CD14-positive monocyte (primary cell): ENCODE measurements at regions not wholly inside any gene's neighbourhood (a gene's known extent, or its start where the extent isn't known, plus 50 kb on each side); places are given as distances from the start of the nearest gene placed in this dataset.

Experiments
- DNase-seq, 3 donors: peaks; one replicate each; pipeline ENCODE4 v3.0.0-alpha.2; 2011 to 2022
- H2AFZ ChIP-seq: 2 replicates; pipeline ENCODE4 v1.6.0; 2012; ENCODE audit warnings: mild to moderate bottlenecking, low read depth, low read length, inconsistent platforms; ENCODE audit not compliant: insufficient read depth, poor library complexity, severe bottlenecking
- H3K27ac ChIP-seq, 2 donors: 1 replicate in 1 of 2; 2 replicates in 1 of 2; pipeline ENCODE4 v1.5.1; 2012 to 2013; ENCODE audit warnings: low read length in 2 of 2, control low read depth in 1 of 2, inconsistent platforms in 1 of 2, low read depth in 1 of 2, mild to moderate bottlenecking in 1 of 2
- H3K27me3 ChIP-seq, 2 donors: one replicate each; pipeline versions ENCODE4 v1.6.0 to v1.6.1; 2011 to 2013; ENCODE audit warnings: low read length in 2 of 2; ENCODE audit not compliant: control insufficient read depth in 2 of 2, insufficient read depth in 2 of 2
- H3K36me3 ChIP-seq, 2 donors: replicated peaks in 1 of 2; 1 replicate in 1 of 2; 2 replicates in 1 of 2; pipeline versions ENCODE4 v1.5.1 to v1.6.1; 2012 to 2013; ENCODE audit warnings: low read length in 2 of 2, control low read depth in 1 of 2, inconsistent platforms in 1 of 2, mild to moderate bottlenecking in 1 of 2; ENCODE audit not compliant: insufficient read depth in 2 of 2, control insufficient read depth in 1 of 2
- H3K4me1 ChIP-seq, 2 donors: 1 replicate in 1 of 2; 2 replicates in 1 of 2; pipeline versions ENCODE4 v1.5.1 to v1.6.1; 2012 to 2013; ENCODE audit warnings: low read length in 2 of 2, control low read depth in 1 of 2, inconsistent platforms in 1 of 2, mild to moderate bottlenecking in 1 of 2, moderate library complexity in 1 of 2; ENCODE audit not compliant: insufficient read depth in 2 of 2, control insufficient read depth in 1 of 2
- H3K4me2 ChIP-seq: replicated peaks from 2 replicates; pipeline ENCODE3; 2012; ENCODE audit warnings: low read length, moderate library complexity, mild to moderate bottlenecking; ENCODE audit not compliant: poor library complexity, severe bottlenecking; ENCODE audit errors: extremely low read depth
- H3K4me3 ChIP-seq, 3 experiments: fragments of 200-600 bp in 1 of 3; sonication (generic) in 1 of 3; replicated peaks in 1 of 3; 1 replicate in 2 of 3; 2 replicates in 1 of 3; pipeline ENCODE4 v1.5.1; 2011 to 2013; ENCODE audit warnings: low read length in 3 of 3, mild to moderate bottlenecking in 3 of 3, control low read depth in 2 of 3, low read depth in 2 of 3, inconsistent platforms in 1 of 3, moderate library complexity in 1 of 3
- H3K79me2 ChIP-seq: 2 replicates; pipeline ENCODE4 v1.6.0; 2012; ENCODE audit warnings: mild to moderate bottlenecking, control low read depth, inconsistent platforms, low read length, moderate library complexity; ENCODE audit not compliant: insufficient read depth
- H3K9ac ChIP-seq: 2 replicates; pipeline ENCODE4 v1.6.0; 2017; ENCODE audit warnings: low read length, mild to moderate bottlenecking; ENCODE audit not compliant: insufficient read depth, poor library complexity, severe bottlenecking
- H3K9me3 ChIP-seq, 2 donors: replicated peaks in 1 of 2; 1 replicate in 1 of 2; 2 replicates in 1 of 2; pipeline versions ENCODE4 v1.5.1 to v1.6.1; 2012 to 2013; ENCODE audit warnings: low read length in 2 of 2, control low read depth in 1 of 2; ENCODE audit not compliant: control insufficient read depth in 1 of 2, insufficient read depth in 1 of 2
- H4K20me1 ChIP-seq: 2 replicates; pipeline ENCODE4 v1.6.0; 2012; ENCODE audit warnings: mild to moderate bottlenecking, low read length, control low read depth, moderate library complexity; ENCODE audit not compliant: insufficient read depth
- H3K27ac Mint-ChIP-seq, 7 donors: one replicate each; pipeline ENCODE4 v1.8.0; 2020; ENCODE audit warnings: mild to moderate bottlenecking in 7 of 7, mixed read lengths in 7 of 7, moderate library complexity in 6 of 7, inconsistent platforms in 2 of 7
- H3K27me3 Mint-ChIP-seq, 3 donors: one replicate each; pipeline ENCODE4 v1.8.0; 2021 to 2022; ENCODE audit warnings: low read depth in 3 of 3, mild to moderate bottlenecking in 3 of 3, mixed read lengths in 3 of 3, moderate library complexity in 3 of 3, inconsistent platforms in 1 of 3
- H3K36me3 Mint-ChIP-seq, 2 donors: one replicate each; pipeline ENCODE4 v1.8.0; 2020; ENCODE audit warnings: mixed read lengths in 2 of 2, inconsistent platforms in 1 of 2, mild to moderate bottlenecking in 1 of 2
- H3K4me1 Mint-ChIP-seq: one replicate; pipeline ENCODE4 v1.8.0; 2020; ENCODE audit warnings: mild to moderate bottlenecking, mixed read lengths
- H3K4me3 Mint-ChIP-seq, 2 donors: one replicate each; pipeline ENCODE4 v1.8.0; 2020; ENCODE audit warnings: mild to moderate bottlenecking in 2 of 2, mixed read lengths in 2 of 2, moderate library complexity in 1 of 2
- H3K9me3 Mint-ChIP-seq, 7 donors: one replicate each; pipeline ENCODE4 v1.8.0; 2020 to 2022; ENCODE audit warnings: mixed read lengths in 7 of 7, mild to moderate bottlenecking in 6 of 7, moderate library complexity in 6 of 7, inconsistent platforms in 2 of 7
- CTCF ChIP-seq: fragments of 200-600 bp; IDR thresholded peaks from one replicate; pipeline ENCODE4 v1.8.0; 2022; ENCODE audit warnings: antibody characterized with exemption, mild to moderate bottlenecking
- WGBS: methylation state at CpG from one replicate; pipeline ENCODE4 v1.1.5; 2013; ENCODE audit warnings: missing lambda C conversion rate; ENCODE audit not compliant: insufficient coverage; 5-methylcytosine and 5-hydroxymethylcytosine counted together
- intact Hi-C, 2 donors: fragments of 100-400 bp; cut with micrococcal nuclease; formaldehyde crosslinking; loops; one replicate each; pipeline versions ENCODE4 v1.15.0 to v1.15.1; 2023

- H3K4me2 ChIP-seq, result no peak overlapping the region
- Mint-ChIP-seq H3K9me3 (peaks cover 0 to 3% (median 0%) of the 10 kb centered on the region in 7 donors), H3K27ac (no peak overlapping the region), H3K4me1 (no peaks in the 10 kb centered on the region), H3K27me3 (no peaks in the 10 kb centered on the region), H3K36me3 (no peaks in the 10 kb centered on the region), H3K4me3 (no peak overlapping the region)
- H3K27me3 ChIP-seq, result no peaks in the 10 kb centered on the region
- no peak for TF ChIP-seq CTCF
- no peaks in the 10 kb centered on the region for H4K20me1 ChIP-seq
- no peak for DNase-seq
- no peak overlapping the region for H3K27ac ChIP-seq
- H3K9me3 ChIP-seq, result no peaks in the 10 kb centered on the region
- H3K36me3 ChIP-seq, result no peaks in the 10 kb centered on the region
- intact Hi-C loops, result no loop called here
- no peaks in the 10 kb centered on the region for H3K4me1 ChIP-seq
- H3K9ac ChIP-seq, result no peak overlapping the region
- no peak overlapping the region for H3K4me3 ChIP-seq
- no CpG with 5 or more reads among the region's 4 CpGs for WGBS
- no peak overlapping the region for H2AFZ ChIP-seq
- H3K79me2 ChIP-seq, result no peaks in the 10 kb centered on the region
Measured at GRCh38 chr18:66209656-66210055, 394.2 kb downstream of the CDH19 start.

DNA sequence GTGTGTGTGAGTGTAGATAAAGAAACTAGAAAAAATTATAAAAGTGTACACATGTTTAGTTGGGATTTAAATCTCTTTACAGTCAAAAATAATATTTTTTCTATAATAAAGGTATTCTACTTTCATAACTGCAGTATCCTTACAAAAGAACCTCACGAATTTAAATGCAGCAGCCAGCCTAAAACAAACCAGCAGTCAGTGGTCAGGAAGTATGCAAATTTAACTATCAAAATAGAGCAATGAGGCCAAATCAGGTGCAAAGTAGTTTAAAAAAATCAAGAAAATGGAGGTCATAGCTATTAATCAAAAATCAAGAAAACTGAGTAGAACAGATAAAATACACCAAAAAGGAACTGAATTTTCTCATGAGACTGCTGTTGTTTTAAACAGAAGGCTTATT lies 407.1 kb downstream of the CDH19 start:
- Histone ChIP-seq H2AFZ (no peak overlapping the region), H3K4me1 (no peaks in the 10 kb centered on the region), H3K79me2 (no peaks in the 10 kb centered on the region), H3K27ac (no peak overlapping the region), H3K9ac (no peak overlapping the region), H3K27me3 (no peaks in the 10 kb centered on the region), H4K20me1 (no peaks in the 10 kb centered on the region), H3K4me2 (no peak overlapping the region), H3K36me3 (no peaks in the 10 kb centered on the region), H3K9me3 (peaks cover 0 to 8% of the 10 kb centered on the region in 2 donors), H3K4me3 (no peak overlapping the region)
- H3K27me3 Mint-ChIP-seq, result no peaks in the 10 kb centered on the region
- peaks cover 0 to 3% (median 0%) of the 10 kb centered on the region in 7 donors for H3K9me3 Mint-ChIP-seq
- intact Hi-C loops, result no loop called here
- DNase-seq, result no peak
- WGBS, result no CpG with 5 or more reads among the region's 1 CpG
- no peaks in the 10 kb centered on the region for H3K4me1 Mint-ChIP-seq
- H3K36me3 Mint-ChIP-seq, result no peaks in the 10 kb centered on the region
- no peak for TF ChIP-seq CTCF
- no peak overlapping the region for H3K4me3 Mint-ChIP-seq
- no peak overlapping the region for H3K27ac Mint-ChIP-seq
